ENCODE measurements at regions not wholly inside any gene's neighbourhood (a gene's known extent, or its start where the extent isn't known, plus 50 kb on each side); places are given as distances from the start of the nearest gene placed in this dataset.

- Histone ChIP-seq H4K8ac (ENCODE audit: low read depth, low read length) (peak overlapping the region; percentile 28), H3K79me2 (ENCODE audit: control insufficient read depth, insufficient read depth, low read length, poor library complexity) (peaks cover 4% of the 10 kb centered on the region), H3K27me3 (ENCODE audit: insufficient read depth, low read length) (no peaks in the 10 kb centered on the region), H3K9me3 (ENCODE audit: insufficient read depth, low read depth, low read length) (peaks cover 1% of the 10 kb centered on the region), H2BK5ac (ENCODE audit: low read depth, low read length, poor library complexity) (peak overlapping the region; percentile 0), H2AFZ (ENCODE audit: insufficient read depth, low read length, poor library complexity) (peak overlapping the region; percentile 1), H3K18ac (ENCODE audit: low read length) (peak overlapping the region; percentile 4), H3K23ac (ENCODE audit: low read length) (no peak overlapping the region), H3K4me3 (ENCODE audit: low read depth, low read length) (peak overlapping the region; percentile 61), H2BK120ac (ENCODE audit: insufficient read depth, low read length, poor library complexity) (peak overlapping the region; percentile 3), H3K4ac (ENCODE audit: low read depth, low read length) (no peak overlapping the region), H2BK12ac (ENCODE audit: low read length) (peak overlapping the region; percentile 55), H3K4me2 (ENCODE audit: low read length) (peak overlapping the region; percentile 53), H2AK5ac (ENCODE audit: low read length) (peak overlapping the region; percentile 80), H3K4me1 (ENCODE audit: control insufficient read depth in 1 of 2, insufficient read depth in 2 of 2, low read length in 2 of 2) (peaks cover 5 to 6% of the 10 kb centered on the region in 2 experiments), H3K14ac (ENCODE audit: low read length) (peak overlapping the region; percentile 10), H4K91ac (ENCODE audit: low read depth, low read length) (peak overlapping the region; percentile 72), H3K9ac (ENCODE audit: low read length) (no peak overlapping the region), H4K12ac (ENCODE audit: low read depth, low read length) (peak overlapping the region; percentile 0), H3K27ac (ENCODE audit: low read depth, low read length) (peak overlapping the region; percentile 55), H3K36me3 (ENCODE audit: control insufficient read depth in 1 of 2, insufficient read depth in 2 of 2, low read length in 2 of 2) (no peaks in the 10 kb centered on the region), H3K79me1 (ENCODE audit: low read length) (peaks cover 11% of the 10 kb centered on the region)
- peak; percentile 98 to 99 for DNase-seq
- WGBS (ENCODE audit: extremely low coverage, insufficient coverage, insufficient read length), result no CpG with 5 or more reads among the region's 50 CpGs
Observed at GRCh38 chr6:158869826-158870648, 50.9 kb upstream of the EZR start.

GRCh38 chr6:158868890-158869825 lies 50.0 kb upstream of the EZR start:
- Histone ChIP-seq H3K9me3 (ENCODE audit: insufficient read depth, low read depth, low read length) (peaks cover 1% of the 10 kb centered on the region), H2BK5ac (ENCODE audit: low read depth, low read length, poor library complexity) (peak overlapping the region; percentile 37), H3K14ac (ENCODE audit: low read length) (peak overlapping the region; percentile 74), H4K8ac (ENCODE audit: low read depth, low read length) (peak overlapping the region; percentile 48), H3K18ac (ENCODE audit: low read length) (peak overlapping the region; percentile 14), H4K12ac (ENCODE audit: low read depth, low read length) (peak overlapping the region; percentile 14), H3K4me1 (ENCODE audit: control insufficient read depth in 1 of 2, insufficient read depth in 2 of 2, low read length in 2 of 2) (peaks cover 6 to 13% of the 10 kb centered on the region in 2 experiments), H2BK120ac (ENCODE audit: insufficient read depth, low read length, poor library complexity) (peak overlapping the region; percentile 67), H3K79me2 (ENCODE audit: control insufficient read depth, insufficient read depth, low read length, poor library complexity) (peaks cover 4% of the 10 kb centered on the region), H2BK12ac (ENCODE audit: low read length) (peak overlapping the region; percentile 78), H3K23ac (ENCODE audit: low read length) (no peak overlapping the region), H3K4me3 (ENCODE audit: low read depth, low read length) (no peak overlapping the region), H3K27ac (ENCODE audit: low read depth, low read length) (peak overlapping the region; percentile 55), H2AK5ac (ENCODE audit: low read length) (peak overlapping the region; percentile 91), H2AFZ (ENCODE audit: insufficient read depth, low read length, poor library complexity) (no peak overlapping the region), H3K9ac (ENCODE audit: low read length) (no peak overlapping the region), H3K4ac (ENCODE audit: low read depth, low read length) (peak overlapping the region; percentile 60), H3K27me3 (ENCODE audit: insufficient read depth, low read length) (no peaks in the 10 kb centered on the region), H3K4me2 (ENCODE audit: low read length) (peak overlapping the region; percentile 22), H4K91ac (ENCODE audit: low read depth, low read length) (peak overlapping the region; percentile 45), H3K36me3 (ENCODE audit: control insufficient read depth in 1 of 2, insufficient read depth in 2 of 2, low read length in 2 of 2) (no peaks in the 10 kb centered on the region), H3K79me1 (ENCODE audit: low read length) (peaks cover 18% of the 10 kb centered on the region)
- peak; percentile 64 to 82 for DNase-seq
- WGBS (ENCODE audit: extremely low coverage, insufficient coverage, insufficient read length), result no CpG with 5 or more reads among the region's 45 CpGs
